GM19043 (cell line): ENCODE measurements at regions not wholly inside any gene's neighbourhood (a gene's known extent, or its start where the extent isn't known, plus 50 kb on each side); places are given as distances from the start of the nearest gene placed in this dataset.
"Not testable (repeated sequence)": the region's sequence is repeated elsewhere in the genome, so short reads cannot be mapped to it uniquely, and the experiment has no call there.

ENCODE experiments used
- ATAC-seq: cut with Tn5 transposase; IDR thresholded peaks from one replicate; pipeline ENCODE4 v1.9.1; 2021; ENCODE audit warnings: low read depth; ENCODE audit not compliant: unreplicated experiment

DNA sequence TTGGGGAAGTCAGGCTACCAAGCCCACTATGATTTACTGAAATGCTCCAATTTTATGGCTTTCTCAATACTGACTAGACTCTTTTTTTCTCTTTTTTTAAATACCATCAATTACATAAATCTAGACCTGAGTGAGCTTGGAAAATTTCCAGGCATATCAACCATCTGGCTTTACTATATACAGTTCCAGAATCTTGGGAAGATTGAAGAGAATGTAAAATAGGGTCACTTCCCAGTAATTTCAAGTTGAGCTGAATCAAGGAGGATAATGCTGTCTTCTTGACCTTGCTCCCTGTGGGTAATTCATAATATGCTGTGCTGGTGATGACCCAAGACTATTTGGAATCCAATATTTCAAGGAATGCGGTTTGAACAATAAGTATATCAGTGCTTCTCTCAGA lies 108.1 kb downstream of the MAP3K21 start:
- ATAC-seq = no peak

DNA sequence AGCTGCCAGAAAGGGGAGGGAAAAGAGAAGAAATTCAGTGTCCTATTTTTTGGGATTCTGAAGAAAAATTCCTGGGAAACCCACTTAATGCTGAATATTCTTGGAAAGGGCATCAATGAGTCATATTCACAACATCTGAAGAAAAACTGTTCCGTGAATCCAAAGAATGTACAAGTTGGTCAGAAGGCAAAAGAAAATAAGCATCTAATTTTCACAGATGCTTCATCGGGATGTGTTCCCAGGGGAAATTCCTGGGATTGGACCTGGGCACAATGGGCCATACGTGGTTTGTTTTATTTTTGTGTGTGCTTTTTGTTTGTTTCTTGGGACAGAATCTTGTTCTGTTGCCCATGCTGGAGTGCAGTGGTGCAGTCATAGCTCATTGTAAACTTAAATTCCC lies 112.2 kb downstream of the MAP3K21 start:
- ATAC-seq = no peak

DNA sequence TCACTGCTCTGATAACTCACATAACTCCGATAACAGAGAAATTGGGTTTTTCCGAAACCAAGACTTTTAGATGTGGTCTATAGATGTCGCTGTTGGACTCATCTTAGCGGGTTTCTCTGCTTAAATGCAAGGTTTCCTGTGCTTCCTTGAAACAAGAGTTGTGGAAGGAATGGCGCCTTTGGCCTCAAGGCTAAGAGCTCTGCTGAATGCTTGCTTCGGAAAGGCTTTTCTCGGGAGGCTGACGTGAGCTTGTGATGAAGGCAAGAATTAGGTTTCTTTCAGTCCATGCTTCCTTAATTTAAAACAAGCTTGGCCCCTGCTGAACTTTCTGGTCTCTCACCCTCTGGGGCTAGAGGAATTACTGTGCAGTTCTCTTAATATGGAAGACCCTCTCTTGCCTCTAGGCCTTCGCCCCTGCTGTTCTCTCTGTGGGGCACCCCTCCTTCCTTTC lies 113.5 kb downstream of the MAP3K21 start:
- ATAC-seq = peak; percentile 49

DNA sequence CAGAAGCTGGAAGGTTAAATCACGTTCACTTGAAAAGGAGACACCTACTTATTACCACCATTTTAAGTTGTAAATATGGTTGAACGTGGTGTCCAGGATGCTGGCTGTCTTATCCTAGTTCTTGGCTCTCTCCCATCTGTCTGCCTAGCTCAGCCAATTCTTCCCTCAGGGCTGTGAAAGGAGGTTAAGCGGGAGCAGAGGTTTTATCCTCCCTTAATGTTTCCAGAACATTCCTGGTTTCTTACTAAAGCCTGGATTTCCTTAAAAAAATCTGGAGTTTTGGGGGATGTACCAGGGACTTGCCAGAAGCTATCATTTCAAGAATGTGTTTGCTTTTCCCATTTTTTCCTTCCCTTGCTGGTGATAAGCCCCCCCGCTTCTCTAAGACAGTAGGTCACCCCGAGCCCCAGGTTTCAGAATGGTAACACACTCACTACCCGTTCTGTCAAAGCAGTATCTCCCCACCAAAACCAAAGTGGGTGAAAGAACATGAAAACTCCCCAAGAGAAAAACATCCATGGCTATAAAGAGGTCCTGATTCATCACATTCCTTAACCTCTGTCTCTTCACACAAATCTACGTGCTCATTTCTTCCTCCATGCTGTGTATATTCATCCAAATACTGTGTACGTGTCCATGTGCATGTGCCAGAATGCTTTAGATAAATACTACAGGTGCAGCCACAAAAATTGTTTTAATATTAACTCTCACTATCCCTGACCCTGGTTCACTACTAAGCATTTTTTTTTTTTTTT lies 114.7 kb downstream of the MAP3K21 start:
- no peak for ATAC-seq

DNA sequence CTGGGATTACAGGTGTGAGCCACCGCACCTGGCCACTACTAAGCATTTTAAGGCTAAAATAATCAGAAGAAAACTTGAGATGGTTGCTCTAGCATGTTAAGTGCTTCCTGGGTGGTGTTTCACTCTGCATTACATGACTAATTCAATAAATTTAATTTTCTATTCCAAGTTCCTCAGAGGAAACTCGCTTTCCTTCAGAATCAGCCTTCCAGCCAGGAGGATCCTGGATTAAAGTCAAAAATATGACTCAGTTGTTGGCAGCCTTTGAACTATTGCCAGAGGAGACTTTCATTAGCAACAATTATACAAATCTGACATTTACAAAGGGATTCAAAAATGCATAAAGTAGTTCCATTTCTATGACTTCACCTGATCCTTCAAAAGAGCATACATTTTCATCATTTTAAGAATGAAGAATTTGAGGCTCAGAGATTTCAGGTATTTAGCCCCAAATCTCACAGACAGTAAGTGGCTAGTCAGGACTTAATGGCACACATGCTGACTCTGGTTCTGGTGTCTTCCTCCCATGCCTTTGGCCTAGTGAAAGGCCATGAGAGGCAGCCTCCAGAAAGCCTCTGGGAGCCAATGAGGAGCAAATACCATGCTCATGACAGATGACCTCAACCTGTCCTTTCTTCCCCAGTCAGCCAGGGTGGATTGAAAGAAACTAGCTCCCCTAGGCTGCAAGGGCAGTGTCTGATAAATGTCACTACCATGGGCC lies 115.7 kb downstream of the MAP3K21 start:
- no peak for ATAC-seq

DNA sequence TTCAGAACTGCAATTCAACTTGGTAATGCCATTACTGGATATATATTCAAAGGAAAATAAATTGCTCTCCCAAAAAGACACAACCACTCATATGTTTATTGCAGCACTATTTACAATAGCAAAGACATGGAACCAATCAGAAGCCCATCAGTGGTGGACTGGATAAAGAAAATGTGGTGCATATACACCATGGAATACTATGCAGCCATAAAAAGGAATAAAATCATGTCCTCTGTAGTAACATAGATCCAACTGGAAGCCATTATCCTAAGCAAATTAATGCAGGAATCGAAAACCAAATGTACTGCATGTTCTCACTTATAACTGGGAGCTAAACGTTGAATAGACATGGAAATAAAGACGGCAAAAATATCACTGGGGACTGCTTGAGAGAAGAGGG lies 117.0 kb downstream of the MAP3K21 start:
- no peak for ATAC-seq

DNA sequence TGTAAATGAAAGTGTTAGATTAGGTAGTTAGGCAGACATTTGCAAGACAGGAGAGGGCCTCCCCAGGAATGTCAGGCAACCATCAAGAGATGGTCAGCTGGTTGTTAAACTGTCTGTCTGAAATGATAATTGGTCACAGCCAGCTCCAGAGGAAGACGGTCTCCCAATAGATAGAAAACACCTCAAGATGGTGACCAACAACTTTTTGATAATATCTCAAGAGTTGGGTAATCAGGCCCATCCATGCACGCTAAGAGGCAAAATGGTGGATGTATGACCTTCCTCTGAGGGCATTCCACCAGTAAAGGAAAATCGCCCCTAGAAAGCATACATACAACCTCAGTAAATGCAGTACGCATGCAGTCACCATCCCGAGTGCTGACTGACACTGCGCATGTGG lies 118.2 kb downstream of the MAP3K21 start:
- ATAC-seq = no peak

DNA sequence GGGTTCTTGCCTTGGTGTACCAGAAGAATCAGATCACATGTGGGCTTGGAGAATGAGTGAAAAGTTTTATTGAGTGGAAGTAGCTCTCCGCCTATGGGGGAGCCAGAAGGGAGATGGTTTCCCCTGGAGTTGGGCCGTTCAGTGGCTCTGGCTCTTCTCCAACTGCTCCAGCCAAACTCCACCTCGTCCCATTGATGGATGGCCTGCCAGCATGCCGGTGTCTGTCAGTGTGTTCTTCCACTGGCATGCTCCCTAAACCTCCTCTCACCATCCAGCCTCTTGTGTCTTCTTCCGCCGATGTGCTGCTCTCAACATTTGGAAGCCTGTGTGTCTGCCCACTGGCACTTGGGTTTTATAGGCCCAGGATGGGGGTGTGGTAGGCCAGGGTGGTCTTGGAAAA lies 119.4 kb downstream of the MAP3K21 start:
- no peak for ATAC-seq

DNA sequence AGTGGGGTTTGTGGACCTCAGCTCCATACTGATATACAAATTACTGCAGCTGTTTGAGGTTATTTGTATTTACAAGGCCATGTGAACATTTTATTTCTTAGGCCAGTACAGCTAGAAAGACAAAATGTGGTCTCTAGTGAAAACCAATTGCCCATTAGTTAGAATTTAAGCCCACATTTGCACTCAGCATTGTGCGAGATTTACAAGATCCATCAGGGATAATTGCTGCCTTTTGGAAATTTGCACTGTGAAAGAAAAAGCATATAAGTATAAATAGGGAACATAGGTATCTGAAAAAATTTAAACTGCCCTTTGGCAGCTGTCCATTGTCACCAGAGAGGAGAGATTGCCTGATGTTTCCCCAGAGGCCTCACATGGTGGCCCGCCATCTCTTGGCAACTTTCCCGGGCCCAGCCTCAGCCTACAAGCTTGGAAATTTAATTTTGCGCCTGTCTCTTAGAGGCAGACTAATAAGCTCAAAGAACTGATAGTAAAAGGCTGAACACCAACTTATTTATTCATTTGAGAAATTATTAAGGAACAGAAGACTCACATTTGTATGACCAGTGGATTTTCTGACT lies 120.7 kb downstream of the MAP3K21 start:
- ATAC-seq = no peak

DNA sequence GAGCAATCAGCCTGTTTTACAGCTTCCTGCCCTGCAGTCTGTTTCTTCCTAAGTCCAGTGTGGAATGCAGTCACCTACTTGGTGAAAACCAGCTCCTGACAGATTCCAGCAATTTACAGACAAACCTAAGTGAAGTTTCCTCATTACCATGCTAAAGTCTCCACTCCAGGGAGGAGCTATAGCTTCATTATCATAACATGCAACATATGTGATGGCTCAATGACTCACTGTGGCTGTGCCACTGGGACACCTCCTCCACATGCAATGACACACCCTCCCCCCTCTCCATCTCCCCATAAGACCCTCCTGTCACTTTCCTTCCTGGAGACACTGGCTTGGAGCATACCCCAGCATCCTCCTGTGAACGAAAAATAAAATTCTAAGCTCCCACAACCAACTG lies 125.2 kb downstream of the MAP3K21 start:
- ATAC-seq = no peak

DNA sequence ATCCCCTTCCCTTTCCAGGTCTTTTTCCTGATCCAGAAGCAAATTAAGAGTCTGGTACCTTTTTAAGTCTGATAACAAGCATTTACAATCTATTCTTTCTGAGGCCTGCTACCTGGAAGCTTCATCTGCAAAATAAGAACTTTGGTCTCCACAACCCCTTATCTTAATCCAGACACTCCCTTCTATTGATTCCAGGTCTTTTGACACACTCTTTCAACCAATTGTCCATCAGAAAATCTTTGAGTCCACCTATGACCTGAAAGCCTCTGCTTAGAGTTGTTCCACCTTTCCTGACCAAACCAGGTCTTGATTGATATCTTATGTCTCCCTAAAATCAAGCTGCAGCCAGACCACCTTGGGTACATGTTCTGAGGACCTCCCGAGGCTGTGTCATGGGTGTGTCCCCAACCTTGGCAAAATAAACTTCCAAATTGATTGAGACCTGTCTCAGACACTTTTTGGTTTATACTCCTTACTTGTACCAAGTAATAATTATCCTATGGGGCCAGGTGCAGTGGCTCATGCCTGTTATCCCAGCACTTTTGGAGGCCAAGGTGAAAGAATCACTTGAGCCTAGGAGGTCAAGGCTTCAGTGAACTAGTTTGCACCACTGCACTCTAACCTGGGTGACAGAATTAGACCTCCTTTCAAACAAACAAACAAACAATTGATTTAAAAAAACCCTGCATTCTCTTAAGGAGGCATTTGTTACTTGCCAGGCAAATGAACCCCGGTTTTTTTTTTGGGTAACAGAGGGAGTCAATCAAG lies 126.1 kb downstream of the MAP3K21 start:
- no peak for ATAC-seq

DNA sequence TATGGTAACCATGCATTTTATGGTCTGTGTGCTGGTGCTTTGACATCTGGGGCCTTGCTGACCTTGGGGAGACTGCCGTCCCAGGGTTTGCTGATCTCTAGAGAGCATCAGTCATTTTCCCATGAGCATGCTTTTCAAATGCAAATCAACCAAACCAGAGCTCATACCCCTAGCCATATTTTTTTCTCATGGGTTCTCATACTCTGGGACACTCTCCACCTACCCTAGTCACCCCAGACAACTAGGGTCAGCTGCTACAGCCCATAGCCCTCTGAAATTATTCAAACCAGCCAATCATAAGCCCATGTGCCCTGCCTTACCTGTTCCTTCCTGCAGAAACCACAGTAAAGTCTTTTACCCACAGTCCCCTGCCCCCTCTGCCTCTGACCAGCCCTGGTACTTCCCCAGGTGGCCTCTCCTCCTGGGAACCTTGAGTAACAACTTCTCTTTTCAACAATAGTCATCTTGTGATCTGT lies 132.0 kb downstream of the MAP3K21 start:
- ATAC-seq = peak; percentile 74

DNA sequence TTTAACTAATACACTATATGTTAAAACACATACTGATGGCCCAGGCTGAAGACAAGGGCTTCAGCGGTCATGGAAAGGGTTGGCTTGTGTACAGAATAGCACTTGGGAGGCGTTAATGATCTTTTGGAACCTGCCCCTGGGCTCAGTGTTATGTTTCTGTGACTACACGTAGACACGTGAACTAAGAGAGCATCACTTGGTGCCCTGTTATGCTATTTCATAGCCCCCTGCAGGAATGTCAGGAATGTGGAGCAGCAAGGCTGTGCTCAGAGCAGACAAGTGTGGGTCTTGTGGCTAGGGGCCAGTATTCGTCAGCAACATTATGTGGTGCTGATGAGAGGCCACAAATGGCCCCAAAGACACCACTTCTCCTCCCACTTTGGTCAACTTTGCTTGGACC lies 132.4 kb downstream of the MAP3K21 start:
- ATAC-seq = no peak

DNA sequence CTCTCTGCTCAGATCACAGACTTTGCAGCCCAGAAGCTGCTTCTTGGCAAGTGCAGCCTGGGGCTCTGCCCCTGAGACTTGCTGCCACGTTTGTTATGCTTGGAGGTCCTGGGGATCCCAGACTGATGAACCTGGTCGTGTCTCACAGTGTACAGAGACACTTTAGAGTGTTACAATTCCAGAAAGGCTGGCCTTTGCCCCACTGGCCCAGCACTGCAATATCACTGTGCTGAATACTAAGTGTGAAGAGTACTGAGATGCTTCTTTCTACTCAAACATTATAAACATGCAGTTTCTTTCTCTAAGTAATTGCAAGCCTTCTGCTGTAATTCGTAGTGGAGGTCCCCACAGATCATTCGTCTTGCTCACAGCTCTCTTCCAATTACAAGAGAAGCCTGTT lies 133.2 kb downstream of the MAP3K21 start:
- ATAC-seq = no peak

DNA sequence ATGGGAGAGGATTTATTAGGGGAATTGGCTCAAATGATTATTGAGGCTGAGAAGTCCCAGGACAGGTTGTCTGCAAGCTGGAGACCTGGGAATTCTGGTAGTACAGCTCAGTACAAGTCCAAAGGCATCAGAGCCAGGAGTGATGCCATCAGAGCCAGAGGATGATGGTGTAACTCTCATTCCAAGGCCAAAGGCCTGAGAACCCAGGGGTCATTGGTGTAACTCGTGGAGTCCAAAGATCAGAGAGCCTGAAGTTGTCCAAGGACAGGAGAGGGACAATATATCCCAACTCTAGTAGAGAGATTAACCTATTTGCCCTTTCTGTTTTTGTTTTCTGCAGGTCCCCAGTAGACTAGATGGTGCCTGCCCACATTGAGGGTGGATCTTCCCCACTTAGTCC lies 134.3 kb downstream of the MAP3K21 start:
- no peak for ATAC-seq

DNA sequence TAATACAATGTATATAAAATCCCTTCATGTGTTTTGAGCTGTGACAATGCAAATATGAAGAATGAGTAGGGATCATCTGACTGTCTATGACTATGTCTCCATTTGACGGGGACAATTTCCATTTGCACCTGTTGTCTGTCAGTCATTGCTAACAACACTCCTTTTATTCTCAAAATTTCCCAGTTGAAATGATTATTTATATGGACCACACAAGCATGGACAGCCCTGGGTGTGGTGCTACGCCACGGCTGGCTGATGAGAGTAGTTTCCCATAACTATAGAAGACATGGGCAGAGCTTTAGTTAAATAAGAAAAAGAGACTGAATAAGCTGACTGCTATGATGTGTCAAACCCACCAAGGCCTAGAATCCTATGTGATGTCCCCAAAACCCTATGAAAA lies 135.8 kb downstream of the MAP3K21 start:
- no peak for ATAC-seq

DNA sequence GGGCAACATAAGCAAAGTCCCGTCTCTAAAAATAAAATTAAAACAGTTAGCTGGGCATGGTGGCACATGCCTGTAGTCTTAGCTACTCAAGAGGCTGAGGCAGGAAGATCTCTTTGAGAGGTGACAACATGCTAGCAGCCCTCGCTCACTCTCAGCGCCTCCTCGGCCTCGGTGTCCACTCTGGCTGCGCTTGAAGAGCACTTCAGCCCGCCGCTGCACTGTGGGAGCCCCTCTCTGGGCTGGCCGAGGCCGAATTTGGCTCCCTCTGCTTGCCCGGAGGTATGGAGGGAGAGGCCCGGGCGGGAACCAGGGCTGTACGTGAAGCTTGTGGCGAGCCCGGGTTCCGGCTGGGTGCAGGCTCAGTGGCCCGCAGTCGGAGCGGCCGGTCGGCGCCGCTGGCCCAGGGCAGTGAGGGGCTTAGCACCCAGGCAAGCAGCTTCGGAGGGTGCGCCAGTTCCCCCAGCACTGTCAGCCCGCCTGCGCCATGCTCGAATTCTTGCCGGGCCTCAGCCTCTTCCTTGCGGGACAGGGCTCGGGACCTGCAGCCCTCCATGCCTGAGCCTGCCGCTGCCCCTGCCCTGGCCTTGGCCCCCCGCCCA lies 138.3 kb downstream of the MAP3K21 start:
- no peak for ATAC-seq

DNA sequence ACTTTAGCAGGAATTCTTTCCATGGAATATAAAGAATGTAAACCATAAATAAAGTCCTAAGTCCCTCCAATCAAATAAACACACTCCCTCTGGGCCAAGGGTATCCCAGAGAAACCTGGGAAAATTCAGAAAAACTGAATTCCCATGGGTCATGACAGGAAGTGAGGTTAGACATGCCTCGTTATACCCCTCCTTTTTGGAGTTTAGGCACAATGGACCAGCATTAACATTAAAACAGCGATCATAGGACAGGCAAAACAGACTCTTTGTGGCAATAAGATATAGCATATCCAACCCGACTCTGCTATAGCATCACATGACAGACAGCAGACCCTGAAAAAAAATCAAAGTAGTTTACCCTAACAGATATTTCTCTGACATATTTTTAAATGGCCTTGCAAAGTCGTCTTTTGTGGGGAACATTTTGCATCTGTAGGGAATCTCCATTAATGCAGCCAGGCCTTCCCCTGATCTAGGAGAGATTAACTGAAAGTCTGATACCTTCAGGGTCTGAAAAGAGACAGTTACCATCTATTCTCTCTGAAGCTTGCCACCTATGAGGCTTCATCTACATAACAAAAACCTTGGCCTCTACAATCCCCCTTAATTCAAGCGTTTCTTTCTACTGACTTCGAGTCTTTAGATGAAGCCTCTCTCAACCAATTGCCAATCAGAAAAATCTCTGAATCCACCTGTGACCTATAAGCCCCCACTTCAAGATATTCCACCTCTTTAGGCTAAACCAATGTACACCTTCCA lies 143.0 kb upstream of the KCNK1 start:
- ATAC-seq = no peak

DNA sequence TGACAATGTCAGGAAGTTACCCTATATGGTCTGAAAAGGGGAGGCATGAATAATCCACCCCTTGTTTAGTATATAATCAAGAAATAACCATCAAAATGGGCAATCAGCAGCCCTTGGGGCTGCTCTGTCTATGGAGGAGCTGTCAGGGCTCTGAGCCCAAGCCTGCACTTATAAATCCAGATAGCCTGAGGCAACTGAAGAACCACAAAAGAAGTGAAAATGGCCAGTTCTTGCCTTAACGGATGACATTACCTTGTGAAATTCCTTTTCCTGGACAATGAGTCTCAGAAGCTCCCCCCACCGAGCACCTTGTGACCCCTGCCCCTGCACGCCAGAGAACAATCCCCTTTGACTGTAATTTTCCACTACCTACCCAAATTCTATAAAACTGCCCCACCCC lies 142.1 kb upstream of the KCNK1 start:
- not testable (repeated sequence) for ATAC-seq

DNA sequence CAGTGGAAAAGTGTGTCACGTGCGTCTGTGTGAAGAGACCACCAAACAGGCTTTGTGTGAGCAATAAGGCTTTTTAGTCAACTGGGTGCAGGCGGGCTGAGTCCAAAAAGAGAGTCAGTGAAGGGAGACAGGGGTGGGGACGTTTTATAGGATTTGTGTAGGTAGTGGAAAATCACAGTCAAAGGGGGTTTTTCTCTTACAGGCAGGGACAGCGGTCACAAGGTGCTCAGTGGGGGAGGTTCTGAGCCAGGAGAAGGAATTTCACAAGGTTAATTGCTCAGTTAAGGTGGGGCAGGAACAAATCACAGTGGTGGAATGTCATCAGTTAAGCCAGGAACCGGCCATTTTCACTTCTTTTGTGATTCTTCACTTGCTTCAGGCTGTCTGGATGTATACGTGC lies 141.1 kb upstream of the KCNK1 start:
- not testable (repeated sequence) for ATAC-seq
